ENCODE measurements at regions not wholly inside any gene's neighbourhood (a gene's known extent, or its start where the extent isn't known, plus 50 kb on each side); places are given as distances from the start of the nearest gene placed in this dataset.
"Not testable (repeated sequence)": the region's sequence is repeated elsewhere in the genome, so short reads cannot be mapped to it uniquely, and the experiment has no call there.

GRCh38 chr17:64791226-64791625 is 128.1 kb downstream of the LRRC37A3 start:
- H3K27me3 Mint-ChIP-seq (ENCODE audit: low read depth); H3K9me3 Mint-ChIP-seq; H3K4me3 Mint-ChIP-seq (ENCODE audit: low read depth); DNase-seq (ENCODE audit: low spot score); intact Hi-C loops (cut with micrococcal nuclease); H3K27ac Mint-ChIP-seq: not testable (repeated sequence)
- H3K4me1 Mint-ChIP-seq (ENCODE audit: low read depth), result peaks cover 17% of the 10 kb centered on the region
- H3K36me3 Mint-ChIP-seq (ENCODE audit: low read depth), result peaks cover 21% of the 10 kb centered on the region

- H3K27ac Mint-ChIP-seq; H3K4me3 Mint-ChIP-seq (ENCODE audit: low read depth); DNase-seq (ENCODE audit: low spot score); H3K27me3 Mint-ChIP-seq (ENCODE audit: low read depth); H3K9me3 Mint-ChIP-seq; intact Hi-C loops (cut with micrococcal nuclease): not testable (repeated sequence)
- Mint-ChIP-seq H3K36me3 (ENCODE audit: low read depth) (peaks cover 21% of the 10 kb centered on the region), H3K4me1 (ENCODE audit: low read depth) (peaks cover 17% of the 10 kb centered on the region)
Measured at GRCh38 chr17:64790690-64791089, 128.6 kb upstream of the SMURF2 start.

GRCh38 chr17:64790193-64790592 is 128.1 kb upstream of the SMURF2 start:
- H3K4me1 Mint-ChIP-seq (ENCODE audit: low read depth), result peaks cover 16% of the 10 kb centered on the region
- H3K27me3 Mint-ChIP-seq (ENCODE audit: low read depth); H3K4me3 Mint-ChIP-seq (ENCODE audit: low read depth); intact Hi-C loops (cut with micrococcal nuclease); DNase-seq (ENCODE audit: low spot score); H3K9me3 Mint-ChIP-seq; H3K27ac Mint-ChIP-seq: not testable (repeated sequence)
- peaks cover 20% of the 10 kb centered on the region for H3K36me3 Mint-ChIP-seq (ENCODE audit: low read depth)

GRCh38 chr17:64789061-64789445 is 126.9 kb upstream of the SMURF2 start:
- H3K9me3 Mint-ChIP-seq; DNase-seq (ENCODE audit: low spot score); H3K27ac Mint-ChIP-seq; H3K27me3 Mint-ChIP-seq (ENCODE audit: low read depth); intact Hi-C loops (cut with micrococcal nuclease); H3K4me3 Mint-ChIP-seq (ENCODE audit: low read depth): not testable (repeated sequence)
- peaks cover 11% of the 10 kb centered on the region for H3K4me1 Mint-ChIP-seq (ENCODE audit: low read depth)
- H3K36me3 Mint-ChIP-seq (ENCODE audit: low read depth), result peaks cover 18% of the 10 kb centered on the region

- peaks cover 11% of the 10 kb centered on the region for H3K4me1 Mint-ChIP-seq (ENCODE audit: low read depth)
- H3K27ac Mint-ChIP-seq, result no peak overlapping the region
- no peaks in the 10 kb centered on the region for H3K27me3 Mint-ChIP-seq (ENCODE audit: low read depth)
- no peaks in the 10 kb centered on the region for H3K9me3 Mint-ChIP-seq
- no peak for DNase-seq (ENCODE audit: low spot score)
- H3K4me3 Mint-ChIP-seq (ENCODE audit: low read depth), result no peak overlapping the region
- H3K36me3 Mint-ChIP-seq (ENCODE audit: low read depth), result peaks cover 22% of the 10 kb centered on the region
- intact Hi-C loops (cut with micrococcal nuclease), result no loop called here
Measured at GRCh38 chr17:64788286-64789060, 126.4 kb upstream of the SMURF2 start.

- no peaks in the 10 kb centered on the region for H3K9me3 Mint-ChIP-seq
- no peak overlapping the region for H3K4me3 Mint-ChIP-seq (ENCODE audit: low read depth)
- intact Hi-C loops (cut with micrococcal nuclease), result no loop called here
- H3K4me1 Mint-ChIP-seq (ENCODE audit: low read depth), result peaks cover 12% of the 10 kb centered on the region
- no peaks in the 10 kb centered on the region for H3K27me3 Mint-ChIP-seq (ENCODE audit: low read depth)
- H3K27ac Mint-ChIP-seq, result no peak overlapping the region
- peaks cover 26% of the 10 kb centered on the region for H3K36me3 Mint-ChIP-seq (ENCODE audit: low read depth)
- no peak for DNase-seq (ENCODE audit: low spot score)
Measured at GRCh38 chr17:64787921-64788271, 125.8 kb upstream of the SMURF2 start.

- peaks cover 11% of the 10 kb centered on the region for H3K4me1 Mint-ChIP-seq (ENCODE audit: low read depth)
- H3K36me3 Mint-ChIP-seq (ENCODE audit: low read depth), result peaks cover 27% of the 10 kb centered on the region
- no peak overlapping the region for H3K4me3 Mint-ChIP-seq (ENCODE audit: low read depth)
- no peak overlapping the region for H3K27ac Mint-ChIP-seq
- no peaks in the 10 kb centered on the region for H3K9me3 Mint-ChIP-seq
- intact Hi-C loops (cut with micrococcal nuclease), result no loop called here
- DNase-seq (ENCODE audit: low spot score), result no peak
- no peaks in the 10 kb centered on the region for H3K27me3 Mint-ChIP-seq (ENCODE audit: low read depth)
Measured at GRCh38 chr17:64787255-64787920, 125.3 kb upstream of the SMURF2 start.

- Mint-ChIP-seq H3K27ac (peak overlapping the region; percentile 18), H3K27me3 (ENCODE audit: low read depth) (no peaks in the 10 kb centered on the region), H3K4me1 (ENCODE audit: low read depth) (peaks cover 13% of the 10 kb centered on the region), H3K9me3 (no peaks in the 10 kb centered on the region), H3K4me3 (ENCODE audit: low read depth) (no peak overlapping the region), H3K36me3 (ENCODE audit: low read depth) (peaks cover 25% of the 10 kb centered on the region)
- DNase-seq (ENCODE audit: low spot score), result no peak
- intact Hi-C loops (cut with micrococcal nuclease), result no loop called here
Measured at GRCh38 chr17:64786337-64786736, 124.2 kb upstream of the SMURF2 start.

GRCh38 chr17:64785011-64785421 is 122.9 kb upstream of the SMURF2 start:
- Mint-ChIP-seq H3K4me3 (ENCODE audit: low read depth) (no peak overlapping the region), H3K4me1 (ENCODE audit: low read depth) (peaks cover 13% of the 10 kb centered on the region), H3K27me3 (ENCODE audit: low read depth) (no peaks in the 10 kb centered on the region), H3K9me3 (no peaks in the 10 kb centered on the region), H3K27ac (no peak overlapping the region), H3K36me3 (ENCODE audit: low read depth) (peaks cover 25% of the 10 kb centered on the region)
- DNase-seq (ENCODE audit: low spot score), result no peak
- intact Hi-C loops (cut with micrococcal nuclease), result no loop called here

- Mint-ChIP-seq H3K36me3 (ENCODE audit: low read depth) (peaks cover 25% of the 10 kb centered on the region), H3K4me1 (ENCODE audit: low read depth) (peaks cover 15% of the 10 kb centered on the region), H3K9me3 (no peaks in the 10 kb centered on the region), H3K27me3 (ENCODE audit: low read depth) (no peaks in the 10 kb centered on the region), H3K27ac (no peak overlapping the region), H3K4me3 (ENCODE audit: low read depth) (no peak overlapping the region)
- intact Hi-C loops (cut with micrococcal nuclease), result no loop called here
- DNase-seq (ENCODE audit: low spot score), result no peak
Measured at GRCh38 chr17:64784353-64785010, 122.4 kb upstream of the SMURF2 start.

GRCh38 chr17:64783556-64784352 is 121.6 kb upstream of the SMURF2 start:
- DNase-seq (ENCODE audit: low spot score), result no peak
- Mint-ChIP-seq H3K4me1 (ENCODE audit: low read depth) (peaks cover 15% of the 10 kb centered on the region), H3K27ac (no peak overlapping the region), H3K27me3 (ENCODE audit: low read depth) (peaks cover 2% of the 10 kb centered on the region), H3K9me3 (no peaks in the 10 kb centered on the region), H3K4me3 (ENCODE audit: low read depth) (no peak overlapping the region), H3K36me3 (ENCODE audit: low read depth) (peaks cover 27% of the 10 kb centered on the region)
- intact Hi-C loops (cut with micrococcal nuclease), result no loop called here

GRCh38 chr17:64783031-64783461 is 120.9 kb upstream of the SMURF2 start:
- intact Hi-C loops (cut with micrococcal nuclease), result no loop called here
- Mint-ChIP-seq H3K4me1 (ENCODE audit: low read depth) (peaks cover 15% of the 10 kb centered on the region), H3K4me3 (ENCODE audit: low read depth) (no peak overlapping the region)

More at GRCh38 chr17:64783031-64783461, 120.9 kb upstream of the SMURF2 start:
- peak overlapping the region; percentile 73 for H3K27ac Mint-ChIP-seq
- H3K36me3 Mint-ChIP-seq (ENCODE audit: low read depth), result peaks cover 27% of the 10 kb centered on the region
- no peaks in the 10 kb centered on the region for H3K9me3 Mint-ChIP-seq
- H3K27me3 Mint-ChIP-seq (ENCODE audit: low read depth), result peaks cover 2% of the 10 kb centered on the region
- DNase-seq (ENCODE audit: low spot score), result no peak

All from activated T-helper 2 cell treated with anti-CD3 and anti-CD28 coated beads, Interferon-gamma antibody, Interleukin-2, Interleukin-4, amounts not matched to agents 10 μg/mL and 5 μg/mL and 100 μg/mL, durations not matched to agents 14 hours and 24 hours and 36 hours (primary cell).